GM18951 (cell line): ENCODE measurements at regions not wholly inside any gene's neighbourhood (a gene's known extent, or its start where the extent isn't known, plus 50 kb on each side); places are given as distances from the start of the nearest gene placed in this dataset.

Experiments used
- POLR2A ChIP-seq: IDR thresholded peaks from 4 replicates; pipeline ENCODE4 v1.6.1; 2011; ENCODE audit warnings: mild to moderate bottlenecking; ENCODE audit not compliant: insufficient read length, insufficient read depth; ENCODE audit errors: extremely low read depth
- in situ Hi-C: fragments of 300-500 bp; cut with MboI; formaldehyde crosslinking; loops from one replicate; pipeline ENCODE4 v1.12.0; 2022; ENCODE audit warnings: low sequenced_read_pairs, mixed read lengths, inconsistent platforms; ENCODE audit not compliant: unreplicated experiment

- in situ Hi-C loops = no loop called here
Measured at GRCh38 chr18:21162786-21163185, 51.2 kb upstream of the ROCK1 start.

GRCh38 chr18:21163647-21164547 lies 52.3 kb upstream of the ROCK1 start:
- in situ Hi-C loops = no loop called here
- TF ChIP-seq POLR2A = no peak

More at GRCh38 chr18:21162786-21163185, 51.2 kb upstream of the ROCK1 start:
- no peak for TF ChIP-seq POLR2A

- in situ Hi-C loops = no loop called here
- no peak for TF ChIP-seq POLR2A
Measured at GRCh38 chr18:21164548-21165095, 53.0 kb upstream of the ROCK1 start.

GRCh38 chr18:21167641-21168377 lies 56.2 kb upstream of the ROCK1 start:
- in situ Hi-C loops = no loop called here

GRCh38 chr18:21168880-21169279 lies 57.3 kb upstream of the ROCK1 start:
- no peak for TF ChIP-seq POLR2A
- in situ Hi-C loops = no loop called here

More at GRCh38 chr18:21167641-21168377, 56.2 kb upstream of the ROCK1 start:
- no peak for TF ChIP-seq POLR2A

- in situ Hi-C loops = loop anchor here (25.0 kb wide), 1 partner anchor 1384 kb away; no protein-coding TSS in a partner anchor
- TF ChIP-seq POLR2A = no peak
Measured at GRCh38 chr18:21177822-21178221, 64.2 kb upstream of the GREB1L start.

- in situ Hi-C loops = loop anchor here (25.0 kb wide), 1 partner anchor 1383 kb away; no protein-coding TSS in a partner anchor
- TF ChIP-seq POLR2A = no peak
Measured at GRCh38 chr18:21179590-21180220, 62.3 kb upstream of the GREB1L start.

- in situ Hi-C loops = loop anchor here (25.0 kb wide), 1 partner anchor 1382 kb away; no protein-coding TSS in a partner anchor
- no peak for TF ChIP-seq POLR2A
Measured at GRCh38 chr18:21180588-21180987, 61.4 kb upstream of the GREB1L start.

- in situ Hi-C loops = loop anchor here (25.0 kb wide), 1 partner anchor 1381 kb away; no protein-coding TSS in a partner anchor
Measured at GRCh38 chr18:21181766-21182165, 60.3 kb upstream of the GREB1L start.

GRCh38 chr18:21183670-21184069 lies 58.4 kb upstream of the GREB1L start:
- in situ Hi-C loops = loop anchor here (25.0 kb wide), 1 partner anchor 1379 kb away; no protein-coding TSS in a partner anchor

More at GRCh38 chr18:21181766-21182165, 60.3 kb upstream of the GREB1L start:
- TF ChIP-seq POLR2A = no peak

GRCh38 chr18:21184396-21184996 lies 57.5 kb upstream of the GREB1L start:
- TF ChIP-seq POLR2A = no peak

More at GRCh38 chr18:21183670-21184069, 58.4 kb upstream of the GREB1L start:
- TF ChIP-seq POLR2A = no peak

GRCh38 chr18:21187886-21188285 lies 54.1 kb upstream of the GREB1L start:
- TF ChIP-seq POLR2A = no peak
- in situ Hi-C loops = loop anchor here (25.0 kb wide), 1 partner anchor 1374 kb away; no protein-coding TSS in a partner anchor

More at GRCh38 chr18:21184396-21184996, 57.5 kb upstream of the GREB1L start:
- in situ Hi-C loops = loop anchor here (25.0 kb wide), 1 partner anchor 1378 kb away; no protein-coding TSS in a partner anchor
